H9 (cell line): ENCODE measurements at regions not wholly inside any gene's neighbourhood (a gene's known extent, or its start where the extent isn't known, plus 50 kb on each side); places are given as distances from the start of the nearest gene placed in this dataset.

Source experiments
- DNase-seq: peaks from one replicate; pipeline ENCODE4 v3.0.0-alpha.2; 2017
- H2AFZ ChIP-seq: one replicate; pipeline ENCODE4 v1.6.1; 2013; ENCODE audit warnings: mild to moderate bottlenecking, low read length, control low read depth, moderate library complexity
- H2AK5ac ChIP-seq: 2 replicates; pipeline ENCODE4 v1.6.1; 2013; ENCODE audit warnings: low read length, control low read depth, mixed read lengths; ENCODE audit not compliant: insufficient read length
- H2BK120ac ChIP-seq: one replicate; pipeline ENCODE4 v1.6.1; 2013; ENCODE audit warnings: low read depth, mild to moderate bottlenecking, low read length, control low read depth, inconsistent platforms; ENCODE audit not compliant: poor library complexity, severe bottlenecking
- H2BK12ac ChIP-seq: 2 replicates; pipeline ENCODE4 v1.6.1; 2013; ENCODE audit warnings: low read length, control low read depth, mixed read lengths, low read depth; ENCODE audit not compliant: insufficient read length
- H2BK15ac ChIP-seq: 2 replicates; pipeline ENCODE4 v1.6.1; 2013; ENCODE audit warnings: low read depth, low read length, control low read depth
- H2BK20ac ChIP-seq: one replicate; pipeline ENCODE4 v1.6.1; 2013; ENCODE audit warnings: low read depth, mild to moderate bottlenecking, low read length, control low read depth, inconsistent platforms; ENCODE audit not compliant: poor library complexity, severe bottlenecking
- H2BK5ac ChIP-seq: 2 replicates; pipeline ENCODE4 v1.6.1; 2013; ENCODE audit warnings: low read length, control low read depth, mixed read lengths; ENCODE audit not compliant: insufficient read length
- H3K14ac ChIP-seq: 2 replicates; pipeline ENCODE4 v1.6.1; 2013; ENCODE audit warnings: low read length, control low read depth; ENCODE audit not compliant: insufficient read depth
- H3K18ac ChIP-seq: 2 replicates; pipeline ENCODE4 v1.6.1; 2013; ENCODE audit warnings: low read depth, mild to moderate bottlenecking, mixed read lengths, low read length, control low read depth; ENCODE audit not compliant: insufficient read length
- H3K23ac ChIP-seq: 2 replicates; pipeline ENCODE4 v1.6.1; 2013; ENCODE audit warnings: low read length, control low read depth, mixed read lengths, low read depth; ENCODE audit not compliant: insufficient read length
- H3K23me2 ChIP-seq: 2 replicates; pipeline ENCODE4 v1.6.1; 2013; ENCODE audit warnings: low read depth, mild to moderate bottlenecking, mixed read lengths, low read length, control low read depth; ENCODE audit not compliant: insufficient read length, poor library complexity, severe bottlenecking
- H3K27ac ChIP-seq: 2 replicates; pipeline ENCODE4 v1.5.1; 2013; ENCODE audit warnings: low read length, control low read depth, mixed read lengths, low read depth; ENCODE audit not compliant: insufficient read length
- H3K27me3 ChIP-seq: 2 replicates; pipeline ENCODE4 v1.6.1; 2013; ENCODE audit warnings: low read length, control low read depth, inconsistent platforms; ENCODE audit not compliant: insufficient read depth
- H3K4ac ChIP-seq: 2 replicates; pipeline ENCODE4 v1.6.1; 2013; ENCODE audit warnings: low read depth, mild to moderate bottlenecking, control low read depth, inconsistent platforms, low read length, moderate library complexity
- H3K4me1 ChIP-seq: 2 replicates; pipeline ENCODE4 v1.6.1; 2013; ENCODE audit warnings: low read length, control low read depth, inconsistent platforms; ENCODE audit not compliant: insufficient read depth
- H3K4me2 ChIP-seq: 2 replicates; pipeline ENCODE4 v1.6.1; 2013; ENCODE audit warnings: low read length, control low read depth, mixed read lengths; ENCODE audit not compliant: insufficient read length, insufficient read depth
- H3K56ac ChIP-seq: 2 replicates; pipeline ENCODE4 v1.6.1; 2013; ENCODE audit warnings: low read depth, mild to moderate bottlenecking, mixed read lengths, low read length, control low read depth; ENCODE audit not compliant: insufficient read length
- H3K79me1 ChIP-seq: 2 replicates; pipeline ENCODE4 v1.6.1; 2013; ENCODE audit warnings: low read depth, mild to moderate bottlenecking, moderate library complexity, low read length, control low read depth, inconsistent platforms; ENCODE audit not compliant: insufficient read depth, poor library complexity, severe bottlenecking
- H3K79me2 ChIP-seq: 2 replicates; pipeline ENCODE4 v1.6.1; 2013; ENCODE audit warnings: low read length, control low read depth, inconsistent platforms; ENCODE audit not compliant: insufficient read depth
- H3K9ac ChIP-seq: 2 replicates; pipeline ENCODE4 v1.6.1; 2013; ENCODE audit warnings: low read length, control low read depth, mixed read lengths; ENCODE audit not compliant: insufficient read length; ENCODE audit errors: extremely low read depth
- H3K9me3 ChIP-seq: one replicate; pipeline ENCODE4 v1.6.1; 2013; ENCODE audit warnings: low read depth, low read length, inconsistent platforms; ENCODE audit not compliant: control insufficient read depth
- H3T11ph ChIP-seq: one replicate; pipeline ENCODE4 v1.6.1; 2013; ENCODE audit warnings: mild to moderate bottlenecking, low read length, control low read depth, inconsistent platforms
- H4K20me1 ChIP-seq: one replicate; pipeline ENCODE4 v1.6.1; 2013; ENCODE audit not compliant: control insufficient read depth, insufficient read length, insufficient read depth
- H4K5ac ChIP-seq: 2 replicates; pipeline ENCODE4 v1.6.1; 2013; ENCODE audit warnings: low read depth, mild to moderate bottlenecking, mixed read lengths, low read length, control low read depth; ENCODE audit not compliant: insufficient read length
- H4K8ac ChIP-seq: replicated peaks from 2 replicates; pipeline ENCODE4 v1.6.1; 2013; ENCODE audit warnings: low read length, control low read depth, mixed read lengths, low read depth; ENCODE audit not compliant: insufficient read length
- H4K91ac ChIP-seq: 2 replicates; pipeline ENCODE4 v1.6.1; 2013; ENCODE audit warnings: low read depth, mild to moderate bottlenecking, moderate library complexity, mixed read lengths, low read length, control low read depth; ENCODE audit not compliant: insufficient read length
- H3K27ac Mint-ChIP-seq, 3 experiments: 2 replicates in 2 of 3; 3 replicates in 1 of 3; pipeline ENCODE4 v1.8.0; 2020 to 2021; ENCODE audit warnings: mixed read lengths in 3 of 3, mild to moderate bottlenecking in 1 of 3, moderate library complexity in 1 of 3
- H3K27me3 Mint-ChIP-seq: 2 replicates; pipeline ENCODE4 v1.8.0; 2021; ENCODE audit warnings: low read depth, mild to moderate bottlenecking, moderate library complexity, mixed read lengths
- H3K36me3 Mint-ChIP-seq, 3 experiments: 2 replicates in 2 of 3; 3 replicates in 1 of 3; pipeline ENCODE4 v1.8.0; 2020 to 2021; ENCODE audit warnings: low read depth in 3 of 3, mixed read lengths in 3 of 3; ENCODE audit not compliant: insufficient read depth in 1 of 3
- H3K4me1 Mint-ChIP-seq, 2 experiments: 2 replicates each; pipeline ENCODE4 v1.8.0; 2020; ENCODE audit warnings: mixed read lengths in 2 of 2
- H3K4me3 Mint-ChIP-seq, 2 experiments: 2 replicates in 1 of 2; 3 replicates in 1 of 2; pipeline ENCODE4 v1.8.0; 2020 to 2021; ENCODE audit warnings: mild to moderate bottlenecking in 2 of 2, mixed read lengths in 2 of 2, moderate library complexity in 1 of 2
- H3K9me3 Mint-ChIP-seq, 2 experiments: 2 replicates in 1 of 2; 3 replicates in 1 of 2; pipeline ENCODE4 v1.8.0; 2020; ENCODE audit warnings: mild to moderate bottlenecking in 2 of 2, mixed read lengths in 2 of 2, moderate library complexity in 1 of 2
- WGBS: extraction: QIAGEN DNeasy Blood & Tissue Kit; methylation state at CpG from one replicate; pipeline ENCODE4 v1.1.7; 2013; ENCODE audit warnings: missing lambda C conversion rate, low lambda C conversion rate, mixed read lengths; ENCODE audit not compliant: insufficient read length; ENCODE audit errors: extremely low coverage; 5-methylcytosine and 5-hydroxymethylcytosine counted together
- TF ChIP-seq, protein P1 (sequence below): fragments of 200-600 bp; sonication (generic); conservative IDR thresholded peaks from 3 replicates; pipeline ENCODE4 v1.8.0; 2021; ENCODE audit warnings: antibody characterized with exemption, mild to moderate bottlenecking

DNA sequence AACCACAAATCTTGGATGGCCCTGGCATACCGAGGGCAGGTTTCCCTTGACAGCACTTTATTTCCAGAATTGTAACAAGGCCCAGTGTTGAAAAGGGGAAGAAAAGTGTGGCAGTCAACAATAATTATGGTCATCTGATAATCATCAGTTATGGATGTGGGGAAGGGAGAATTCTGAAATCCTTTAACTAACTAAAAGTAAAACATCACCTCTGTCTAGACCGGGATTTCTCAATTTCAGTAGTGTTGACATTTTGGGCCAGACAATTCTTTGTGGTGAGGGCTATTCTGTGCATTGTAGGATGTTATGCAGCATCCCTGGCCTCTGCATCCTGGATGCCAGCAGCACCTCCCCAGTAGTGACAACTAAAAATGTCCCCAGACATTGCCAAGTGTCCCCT is 140.4 kb downstream of the PSAT1 start:
- no peak overlapping the region for H2AFZ ChIP-seq
- H4K20me1 ChIP-seq = no peaks in the 10 kb centered on the region
- no peak overlapping the region for H2AK5ac ChIP-seq
- H3K4ac ChIP-seq = no peak overlapping the region
- H2BK5ac ChIP-seq = no peak overlapping the region
- no peak overlapping the region for H4K91ac ChIP-seq
- no peak overlapping the region for H3K4me3 Mint-ChIP-seq
- no peak overlapping the region for H2BK120ac ChIP-seq
- H3K9me3 Mint-ChIP-seq = peaks cover 0 to 6% of the 10 kb centered on the region in 2 experiments; a peak in 3 of 5 replicates
- H3T11ph ChIP-seq = no peak overlapping the region
- H2BK15ac ChIP-seq = no peak overlapping the region
- peak overlapping the region in 2 of 3 experiments; percentile 68 to 97; a peak in 4 of 7 replicates for H3K27ac Mint-ChIP-seq
- H3K23me2 ChIP-seq = no peaks in the 10 kb centered on the region
- no peaks in the 10 kb centered on the region for H3K79me2 ChIP-seq
- H3K14ac ChIP-seq = no peak overlapping the region
- DNase-seq = no peak
- H2BK12ac ChIP-seq = no peak overlapping the region
- H4K8ac ChIP-seq = no peak overlapping the region
- no peak overlapping the region for H3K9ac ChIP-seq
- TF ChIP-seq, protein P1, sequence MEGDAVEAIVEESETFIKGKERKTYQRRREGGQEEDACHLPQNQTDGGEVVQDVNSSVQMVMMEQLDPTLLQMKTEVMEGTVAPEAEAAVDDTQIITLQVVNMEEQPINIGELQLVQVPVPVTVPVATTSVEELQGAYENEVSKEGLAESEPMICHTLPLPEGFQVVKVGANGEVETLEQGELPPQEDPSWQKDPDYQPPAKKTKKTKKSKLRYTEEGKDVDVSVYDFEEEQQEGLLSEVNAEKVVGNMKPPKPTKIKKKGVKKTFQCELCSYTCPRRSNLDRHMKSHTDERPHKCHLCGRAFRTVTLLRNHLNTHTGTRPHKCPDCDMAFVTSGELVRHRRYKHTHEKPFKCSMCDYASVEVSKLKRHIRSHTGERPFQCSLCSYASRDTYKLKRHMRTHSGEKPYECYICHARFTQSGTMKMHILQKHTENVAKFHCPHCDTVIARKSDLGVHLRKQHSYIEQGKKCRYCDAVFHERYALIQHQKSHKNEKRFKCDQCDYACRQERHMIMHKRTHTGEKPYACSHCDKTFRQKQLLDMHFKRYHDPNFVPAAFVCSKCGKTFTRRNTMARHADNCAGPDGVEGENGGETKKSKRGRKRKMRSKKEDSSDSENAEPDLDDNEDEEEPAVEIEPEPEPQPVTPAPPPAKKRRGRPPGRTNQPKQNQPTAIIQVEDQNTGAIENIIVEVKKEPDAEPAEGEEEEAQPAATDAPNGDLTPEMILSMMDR = no peak
- no peaks in the 10 kb centered on the region for H3K27me3 Mint-ChIP-seq
- H3K18ac ChIP-seq = no peak overlapping the region
- no peak overlapping the region for H3K56ac ChIP-seq
- H3K4me1 Mint-ChIP-seq = peaks cover 48 to 52% of the 10 kb centered on the region in 2 experiments
- no peak overlapping the region for H3K4me2 ChIP-seq
- peaks cover 0 to 8% (median 0%) of the 10 kb centered on the region in 3 experiments; a peak in 4 of 7 replicates for H3K36me3 Mint-ChIP-seq
- peaks cover 2% of the 10 kb centered on the region; the same call in 1 of the 2 replicates for H3K4me1 ChIP-seq
- no peaks in the 10 kb centered on the region; the same call in 1 of the 2 replicates for H3K27me3 ChIP-seq
- no CpG with 5 or more reads among the region's 2 CpGs for WGBS
- H4K5ac ChIP-seq = no peak overlapping the region
- H3K23ac ChIP-seq = no peak overlapping the region
- H3K79me1 ChIP-seq = no peaks in the 10 kb centered on the region
- H3K9me3 ChIP-seq = no peaks in the 10 kb centered on the region
- no peak overlapping the region for H3K27ac ChIP-seq
- no peak overlapping the region for H2BK20ac ChIP-seq
